HG03095 (cell line): ENCODE measurements at regions not wholly inside any gene's neighbourhood (a gene's known extent, or its start where the extent isn't known, plus 50 kb on each side); places are given as distances from the start of the nearest gene placed in this dataset.
A peak's percentile ranks its signal among the peaks of the same experiment; 100 is the strongest.
"Not testable (repeated sequence)": the region's sequence is repeated elsewhere in the genome, so short reads cannot be mapped to it uniquely, and the experiment has no call there.

Experiments used
- ATAC-seq: cut with Tn5 transposase; IDR thresholded peaks from one replicate; pipeline ENCODE4 v1.9.1; 2021; ENCODE audit warnings: moderate library complexity; ENCODE audit not compliant: unreplicated experiment

DNA sequence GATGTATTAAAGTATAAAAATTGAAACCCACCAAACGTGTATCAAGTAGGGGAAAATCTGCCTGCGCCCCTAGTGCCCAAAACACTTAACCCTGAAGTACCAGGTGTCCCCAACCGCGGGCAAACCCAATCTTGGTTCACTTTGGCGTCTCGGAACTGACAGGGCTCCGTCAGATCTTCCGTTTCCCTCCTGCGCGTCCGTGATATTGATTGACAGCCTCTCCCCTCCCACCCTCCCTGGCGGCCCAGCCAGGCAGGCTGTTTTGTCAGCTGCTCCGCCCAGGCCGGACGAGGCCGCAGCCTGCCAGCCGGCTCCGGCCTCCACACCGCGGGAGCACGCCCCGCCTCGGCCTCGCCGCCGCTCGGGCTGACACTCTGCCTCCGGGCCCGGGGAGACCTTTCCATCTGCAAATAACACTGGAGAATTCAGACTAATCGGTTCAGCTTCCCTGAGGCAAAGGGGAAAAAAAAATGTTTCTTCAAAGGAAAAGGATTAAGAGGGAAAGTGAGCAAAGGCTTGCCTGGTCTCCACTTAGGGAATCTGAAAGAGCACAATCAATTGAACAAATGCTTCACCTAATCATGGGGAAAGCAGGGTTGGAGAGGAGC, 234.9 kb upstream of the MCHR2 start:
- ATAC-seq = peak; percentile 99

DNA sequence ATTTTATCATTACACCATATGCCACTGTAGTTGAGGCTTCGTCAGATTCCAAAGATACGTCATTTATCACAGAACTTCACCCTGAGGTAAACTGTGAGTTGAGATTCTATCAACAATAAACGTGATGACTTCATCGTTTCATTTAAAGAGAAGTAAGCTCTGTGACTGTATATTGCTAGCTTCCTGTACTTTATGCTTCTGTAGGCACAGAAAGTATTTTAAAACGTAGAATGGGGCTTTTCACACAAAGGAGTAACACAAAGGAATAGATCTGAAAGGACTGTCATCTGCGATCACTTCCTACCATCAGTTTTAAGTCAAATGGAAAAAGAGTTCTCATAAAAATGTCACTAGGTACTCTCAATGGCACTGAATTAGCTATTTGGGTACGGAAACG, 234.4 kb upstream of the MCHR2 start:
- peak; percentile 17 for ATAC-seq

DNA sequence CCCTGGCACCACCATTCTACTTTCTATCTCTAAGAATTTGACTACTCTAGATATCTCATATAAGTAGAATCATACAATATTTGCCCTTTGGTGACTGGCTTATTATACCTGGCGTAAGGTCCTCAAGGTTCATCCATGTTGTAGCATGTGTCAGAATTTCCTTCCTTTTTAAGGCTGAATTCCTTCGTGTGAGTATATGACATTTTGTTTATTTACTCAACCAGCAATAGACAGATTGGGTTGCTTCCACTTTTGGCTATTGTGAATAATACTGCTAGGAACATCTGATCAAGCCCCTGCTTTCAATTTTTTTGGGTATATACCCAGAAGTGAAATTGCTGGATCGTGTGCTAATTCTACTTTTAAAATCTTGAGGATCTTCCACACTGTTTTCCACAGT, 232.8 kb upstream of the MCHR2 start:
- ATAC-seq = no peak

DNA sequence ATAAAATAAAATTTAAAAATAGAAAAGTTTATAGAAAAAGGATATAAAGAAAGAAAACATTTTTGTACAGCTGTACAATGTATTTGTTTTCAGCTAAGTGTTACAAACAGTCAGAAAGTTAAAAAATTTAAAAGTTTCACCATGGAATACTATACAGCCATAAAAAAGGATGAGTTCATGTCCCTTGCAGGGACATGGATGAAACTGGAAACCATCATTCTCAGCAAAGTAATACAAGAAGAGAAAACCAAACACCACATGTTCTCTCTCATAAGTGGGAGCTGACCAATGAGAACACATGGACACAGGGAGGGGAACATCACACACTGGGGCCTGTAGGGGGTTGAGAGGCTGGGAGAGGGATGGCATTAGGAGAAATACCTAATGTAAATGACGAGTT, 229.9 kb upstream of the MCHR2 start:
- not testable (repeated sequence) for ATAC-seq

DNA sequence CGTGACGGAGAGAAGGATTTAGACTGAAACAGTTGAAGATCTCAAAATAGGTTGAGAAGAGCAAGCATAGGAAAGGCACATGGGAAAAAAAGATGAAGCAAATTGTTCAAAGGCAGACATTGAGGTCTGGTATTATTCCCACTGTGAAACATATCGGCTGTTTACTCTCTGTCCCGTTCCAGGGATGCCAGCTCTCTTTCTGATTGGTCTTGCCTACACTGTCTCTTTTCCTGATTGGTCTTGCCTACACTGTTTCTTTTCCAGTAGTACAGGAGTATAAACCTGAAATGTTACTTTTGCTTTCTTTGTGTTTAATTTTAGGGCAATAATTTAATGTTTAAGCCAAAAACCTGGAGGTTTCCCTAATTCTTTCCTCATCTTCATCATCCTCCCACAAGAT, 226.5 kb upstream of the MCHR2 start:
- no peak for ATAC-seq

DNA sequence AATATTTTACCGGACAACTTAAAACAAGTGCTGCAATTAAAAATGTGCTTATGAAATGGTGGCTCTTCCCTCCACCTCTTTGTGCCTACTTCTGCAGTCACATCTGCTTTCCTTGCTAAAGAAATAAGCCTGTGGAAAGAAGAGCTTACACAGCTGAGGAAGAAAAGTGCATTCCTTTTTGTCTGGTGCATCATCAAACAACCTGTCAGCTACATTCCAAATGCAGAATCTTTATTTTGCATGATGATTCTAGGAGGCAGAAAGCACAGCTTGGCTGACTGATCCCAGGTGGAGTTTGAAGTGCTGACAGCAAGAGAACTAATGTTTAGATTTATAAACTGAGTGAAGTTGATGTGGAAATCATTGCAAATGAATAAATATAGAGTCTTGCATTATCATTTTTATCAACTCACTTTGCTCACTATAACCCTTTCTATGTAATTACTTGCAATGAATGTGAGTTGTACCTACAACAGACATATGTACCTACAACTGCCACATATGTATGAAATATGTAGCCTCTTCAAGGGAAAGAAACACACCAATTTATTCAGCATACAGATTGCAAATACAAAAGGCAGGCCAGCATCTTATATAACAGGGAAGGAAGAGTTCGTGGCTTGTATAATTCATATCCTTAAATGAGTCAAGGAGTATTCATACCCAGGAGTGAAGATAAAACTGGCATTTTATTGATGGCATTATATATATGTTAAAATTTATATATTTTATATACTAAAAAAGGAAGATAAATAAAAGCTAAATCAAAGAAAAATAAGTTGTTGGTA, 223.4 kb upstream of the MCHR2 start:
- ATAC-seq = no peak

DNA sequence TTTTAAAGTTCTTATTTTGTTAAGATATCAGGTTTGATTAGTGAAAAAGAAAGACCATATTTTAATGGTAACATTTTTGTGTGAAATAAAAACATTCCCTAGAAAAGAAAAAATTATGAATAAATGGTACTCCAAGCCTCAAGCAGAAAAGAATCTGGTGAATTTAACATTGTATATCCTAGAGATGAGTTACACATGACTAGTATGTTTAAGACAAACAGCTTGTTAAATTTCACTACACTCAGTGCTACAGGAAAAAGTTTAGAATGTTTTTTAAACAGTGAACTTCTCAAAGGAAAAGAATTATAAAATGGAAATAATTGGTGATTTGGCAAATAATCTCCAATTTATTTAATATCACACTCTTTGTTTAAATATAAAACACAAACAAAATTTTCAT, 222.7 kb upstream of the MCHR2 start:
- ATAC-seq = no peak

DNA sequence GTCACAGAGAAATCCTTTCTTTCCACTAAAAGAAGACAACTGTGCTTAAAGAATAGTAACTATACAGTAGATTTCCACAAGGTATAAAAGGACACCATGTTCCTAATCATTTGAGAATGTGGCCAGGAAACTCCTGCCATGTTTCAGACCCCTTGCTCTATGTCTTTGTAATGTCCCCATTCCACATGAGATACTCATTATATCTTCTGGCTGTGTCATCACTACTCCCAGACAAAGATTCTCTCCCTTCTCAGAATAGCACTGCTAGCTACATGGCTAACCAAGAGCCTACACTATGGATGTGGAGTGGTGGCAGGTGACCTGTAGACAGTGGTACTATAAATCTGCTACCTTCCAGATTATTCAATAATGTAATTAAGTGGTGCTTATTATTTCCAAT, 218.1 kb upstream of the MCHR2 start:
- ATAC-seq = no peak

DNA sequence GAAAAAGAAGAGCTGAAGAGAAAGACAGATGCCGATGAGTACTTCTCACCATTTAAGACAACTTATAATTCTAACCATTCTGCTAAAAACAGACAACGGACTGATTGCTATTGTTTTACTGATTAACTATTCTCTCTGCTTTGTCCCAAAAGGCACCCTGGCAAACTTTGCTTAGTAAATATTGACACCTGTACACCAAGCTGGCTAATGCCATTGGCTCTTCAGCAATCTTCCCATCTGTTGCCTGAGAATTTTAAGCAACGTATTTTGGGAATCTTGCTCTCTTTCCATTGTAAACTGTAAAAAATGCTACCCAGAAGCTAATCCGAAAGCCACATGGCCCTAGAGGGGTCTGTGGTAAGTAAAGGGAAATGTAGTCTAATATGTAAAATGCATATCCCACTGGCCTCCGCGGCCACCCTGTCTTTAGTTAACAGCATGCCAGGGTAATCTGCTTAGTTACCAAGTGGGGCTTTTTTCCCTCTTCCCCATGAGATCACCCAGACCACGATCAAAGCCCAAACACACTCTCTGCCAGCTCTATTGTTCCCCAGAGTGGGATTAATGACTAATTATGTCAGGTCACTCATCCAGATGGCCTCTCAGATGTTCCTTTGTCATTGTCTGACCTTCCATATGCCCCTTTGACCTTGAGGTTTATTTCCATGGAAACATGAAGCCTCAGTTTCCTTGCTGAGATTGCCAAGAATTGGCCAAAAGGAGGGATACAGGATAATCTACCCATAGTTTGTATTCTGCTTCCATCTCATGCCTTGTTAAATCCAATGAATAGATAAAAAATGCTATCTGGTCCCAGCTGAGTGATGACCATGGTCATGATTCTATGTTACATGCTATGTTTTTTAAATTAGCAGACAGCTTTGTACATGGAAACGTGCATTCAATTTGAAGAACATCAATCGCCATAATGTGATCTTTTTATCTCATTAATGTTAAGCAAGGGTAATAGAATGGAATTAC, 216.4 kb upstream of the MCHR2 start:
- no peak for ATAC-seq

DNA sequence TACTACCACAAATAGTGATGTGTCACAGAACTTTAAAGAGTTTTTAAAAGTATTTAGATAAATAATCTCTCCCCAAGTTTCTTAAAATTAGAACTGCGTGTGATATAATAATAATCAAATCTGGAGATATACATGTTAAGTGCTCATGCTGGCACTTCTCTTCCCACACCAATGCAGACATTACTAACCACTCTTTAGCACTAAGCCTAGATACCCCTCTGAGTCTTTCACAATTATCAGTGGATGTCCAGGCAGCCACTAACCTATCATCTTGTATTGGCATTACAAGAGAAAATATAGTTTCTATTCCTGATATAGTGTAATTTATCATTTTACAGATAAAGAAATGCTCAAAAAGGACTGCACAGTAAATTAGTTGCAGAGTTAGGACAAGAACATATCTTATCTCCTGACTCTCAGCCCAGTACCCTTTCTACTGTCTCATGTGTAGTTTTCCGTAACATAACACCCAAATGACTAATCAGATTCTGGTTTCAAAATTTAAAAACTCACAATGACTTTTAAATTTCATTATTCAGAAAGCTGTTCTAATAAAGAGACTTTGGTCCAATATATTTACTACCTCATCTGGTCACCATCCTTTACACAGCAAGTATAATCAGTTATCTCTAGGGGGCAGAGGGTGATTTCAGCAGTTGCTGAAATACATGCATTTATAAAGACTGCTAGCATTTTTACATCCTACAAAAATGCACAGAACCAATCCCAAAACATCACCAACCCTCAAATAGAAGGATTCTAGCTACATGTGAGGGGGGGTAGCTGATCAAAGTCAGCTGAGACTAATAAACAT, 215.5 kb upstream of the MCHR2 start:
- no peak for ATAC-seq

DNA sequence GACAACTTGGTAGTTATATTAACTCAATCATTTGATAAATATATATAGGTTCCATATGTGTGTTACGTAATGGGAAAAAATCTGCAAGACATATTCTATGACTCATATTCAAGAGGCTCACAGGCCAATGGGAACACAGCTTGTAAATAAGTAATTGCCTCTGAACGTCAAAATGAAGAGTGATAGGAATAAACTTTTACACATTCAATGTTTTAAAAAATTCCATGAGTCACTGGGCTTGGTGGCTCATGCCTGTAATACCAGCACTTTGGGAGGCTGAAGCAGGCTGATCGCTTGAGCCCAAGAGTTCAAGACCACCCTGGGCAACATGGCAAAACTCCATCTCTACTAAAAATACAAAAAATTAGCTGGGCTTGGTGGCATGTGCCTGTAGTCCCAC, 209.4 kb upstream of the MCHR2 start:
- ATAC-seq = no peak

DNA sequence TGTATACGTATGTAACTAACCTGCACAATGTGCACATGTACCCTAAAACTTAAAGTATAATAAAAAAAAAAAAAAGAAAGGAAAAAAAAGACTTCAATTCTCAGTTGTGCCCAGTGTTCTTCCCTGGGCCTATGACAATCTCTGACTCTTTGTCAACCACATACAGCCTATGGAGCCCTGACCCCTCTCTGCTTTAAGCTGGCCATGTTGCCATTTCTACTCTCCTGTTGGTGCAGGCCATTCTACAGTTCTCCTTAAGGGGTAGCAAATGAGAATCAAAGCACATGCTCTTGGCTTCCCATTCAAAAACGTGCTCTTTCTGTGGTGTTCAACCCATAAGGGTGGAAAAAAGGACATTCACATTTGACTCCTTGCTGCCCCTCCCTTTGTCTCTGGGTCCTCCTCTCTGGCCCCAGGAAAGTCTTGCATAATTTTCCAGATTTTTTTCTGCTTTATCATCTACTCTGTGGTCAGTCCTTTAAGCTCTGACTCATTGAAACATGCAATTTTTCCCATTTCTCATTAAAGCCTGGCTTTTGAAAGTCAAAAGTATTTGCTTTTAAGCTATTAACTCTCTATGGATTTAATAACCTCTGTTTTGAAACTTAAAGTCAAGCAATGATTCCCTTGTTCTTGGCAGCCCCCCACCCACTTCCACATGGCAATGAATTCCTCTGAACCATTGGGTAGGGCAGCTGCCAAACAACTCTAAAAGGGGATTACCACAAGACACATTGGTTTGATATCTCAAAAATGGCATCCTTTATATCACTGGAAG, 208.6 kb upstream of the MCHR2 start:
- ATAC-seq = no peak

DNA sequence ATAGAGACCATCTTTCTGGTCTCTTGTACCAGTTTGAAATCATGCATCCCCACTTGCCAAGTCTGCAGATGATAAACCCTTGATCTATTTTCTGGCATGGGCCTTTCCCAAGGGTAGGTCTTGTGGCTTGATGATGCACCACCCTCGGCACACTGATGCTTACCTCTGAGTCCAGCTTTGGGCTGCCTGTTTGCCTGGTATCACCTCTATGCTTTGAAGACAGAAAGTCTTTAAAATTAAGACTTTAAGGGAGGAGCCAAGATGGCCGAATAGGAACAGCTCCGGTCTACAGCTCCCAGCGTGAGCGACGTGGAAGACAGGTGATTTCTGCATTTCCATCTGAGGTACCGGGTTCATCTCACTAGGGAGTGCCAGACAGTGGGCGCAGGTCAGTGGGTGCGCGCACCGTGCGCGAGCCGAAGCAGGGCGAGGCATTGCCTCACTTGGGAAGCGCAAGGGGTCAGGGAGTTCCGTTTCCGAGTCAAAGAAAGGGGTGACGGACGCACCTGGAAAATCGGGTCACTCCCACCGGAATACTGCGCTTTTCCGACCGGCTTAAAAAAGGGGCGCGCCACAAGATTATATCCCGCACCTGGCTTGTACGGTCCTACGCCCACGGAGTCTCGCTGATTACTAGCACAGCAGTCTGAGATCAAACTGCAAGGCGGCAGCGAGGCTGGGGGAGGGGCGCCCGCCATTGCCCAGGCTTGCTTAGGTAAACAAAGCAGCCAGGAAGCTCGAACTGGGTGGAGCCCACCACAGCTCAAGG, 202.4 kb upstream of the MCHR2 start:
- ATAC-seq = not testable (repeated sequence)

DNA sequence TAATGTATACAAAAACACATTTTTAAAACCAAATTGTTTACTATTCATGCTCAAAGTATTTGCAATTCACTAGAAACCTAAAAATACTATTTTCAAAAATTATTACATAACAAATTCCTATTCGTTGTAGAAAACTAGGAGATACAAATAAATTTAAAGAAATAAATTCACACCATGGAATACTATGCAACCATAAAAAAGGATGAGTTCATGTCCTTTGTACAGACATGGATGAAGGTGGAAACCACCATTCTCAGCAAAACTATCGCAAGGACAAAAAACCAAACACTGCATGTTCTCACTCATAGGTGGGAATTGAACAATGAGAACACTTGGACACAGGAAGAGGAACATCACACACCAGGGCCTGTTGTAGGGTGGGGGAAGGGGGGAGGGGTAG, 201.2 kb upstream of the MCHR2 start:
- not testable (repeated sequence) for ATAC-seq

DNA sequence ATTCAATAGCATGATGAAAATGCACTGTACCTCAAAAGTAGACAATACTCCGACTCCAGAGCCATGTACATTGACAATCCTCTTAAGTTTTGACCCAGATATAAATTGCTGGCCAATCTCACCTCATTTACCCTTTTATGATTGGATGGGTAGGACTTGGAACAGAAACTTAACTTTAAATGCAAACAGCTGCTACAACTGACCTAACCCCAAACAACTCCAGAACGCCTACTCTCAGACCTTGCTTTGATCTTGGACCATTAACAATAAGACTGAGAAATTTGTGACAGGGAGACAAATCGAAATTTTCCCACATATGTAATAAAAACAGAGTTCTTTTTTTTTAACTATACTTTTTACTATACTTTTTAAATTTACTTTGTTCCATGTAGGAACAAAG, 200.5 kb upstream of the MCHR2 start:
- ATAC-seq = no peak

DNA sequence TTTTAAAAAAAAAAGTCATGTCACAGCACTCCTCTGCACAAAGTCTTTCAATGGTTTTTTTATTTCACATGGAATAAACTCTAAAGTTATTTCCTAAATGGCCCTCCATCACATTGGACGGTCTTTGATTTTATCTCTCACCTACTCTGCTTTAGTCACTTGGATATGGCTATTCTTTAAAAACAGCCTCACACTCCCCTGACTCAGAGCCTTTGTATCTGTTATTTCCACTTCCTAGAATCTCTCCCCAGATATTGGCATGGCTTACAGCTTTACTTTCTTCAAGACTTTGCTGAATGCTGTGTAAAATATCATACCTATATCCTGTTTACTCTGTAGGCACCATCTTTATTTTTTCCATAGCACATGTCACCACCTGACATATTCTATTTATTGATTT, 194.7 kb upstream of the MCHR2 start:
- no peak for ATAC-seq

DNA sequence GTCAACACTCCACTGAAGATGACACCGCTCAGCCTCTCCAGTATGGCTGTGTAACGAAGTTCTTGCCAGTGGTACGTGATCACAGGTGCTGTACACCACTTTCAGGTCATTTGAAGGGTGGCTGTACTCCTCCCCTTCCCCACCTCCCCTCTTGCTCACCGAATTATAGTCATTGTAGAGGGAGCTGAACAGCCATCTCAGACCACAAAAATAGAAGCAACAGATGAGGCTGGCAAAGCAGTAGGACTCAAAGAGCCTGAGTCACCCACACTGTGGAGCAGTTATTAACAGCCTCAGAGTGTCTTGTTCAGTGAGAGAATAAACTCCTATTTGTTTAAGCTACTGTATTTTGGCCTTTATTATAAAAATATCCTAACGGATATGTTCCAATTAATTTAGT, 192.5 kb upstream of the MCHR2 start:
- no peak for ATAC-seq

DNA sequence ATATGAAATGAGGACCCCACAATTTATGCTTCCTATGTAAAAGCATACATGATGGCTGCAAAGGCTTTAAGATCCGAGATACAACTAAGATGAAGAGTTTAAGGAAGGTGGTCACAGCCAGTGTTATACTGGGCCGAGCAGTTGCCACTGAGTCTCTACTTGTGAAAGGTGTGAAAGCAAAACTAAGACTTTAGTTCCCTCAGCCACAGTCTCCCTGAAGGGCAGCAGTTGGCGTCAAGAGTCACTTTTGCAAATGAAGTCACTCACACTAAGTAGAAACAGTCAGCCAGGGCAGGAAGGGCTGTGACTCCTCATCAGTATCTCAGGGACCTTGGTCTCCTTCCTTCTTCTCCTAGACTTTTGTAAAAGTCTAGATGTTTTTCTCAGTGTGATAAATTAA, 191.6 kb upstream of the MCHR2 start:
- peak; percentile 71 for ATAC-seq

DNA sequence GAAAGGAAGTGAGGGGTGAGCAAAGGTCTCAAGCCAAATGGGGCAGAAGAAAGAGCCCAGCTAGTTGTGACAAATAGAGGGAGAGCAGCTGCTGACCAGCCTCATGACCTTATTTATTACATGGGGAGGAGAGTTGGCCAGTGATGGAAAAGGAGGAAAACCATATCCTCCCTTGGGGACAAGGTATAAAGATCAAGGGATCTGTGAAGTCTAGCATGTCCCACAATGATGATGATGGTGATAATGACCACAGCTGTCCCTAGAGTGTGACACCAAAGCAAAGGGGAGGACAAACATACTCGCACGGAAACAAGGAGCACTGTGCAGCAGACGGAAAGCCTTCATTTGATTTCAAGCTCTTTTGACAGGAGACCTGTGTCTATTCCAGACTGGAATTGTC, 190.4 kb upstream of the MCHR2 start:
- no peak for ATAC-seq
